NCI-H1417 (cell line): ENCODE measurements at regions not wholly inside any gene's neighbourhood (a gene's known extent, or its start where the extent isn't known, plus 50 kb on each side); places are given as distances from the start of the nearest gene placed in this dataset.
"Not testable (repeated sequence)": the region's sequence is repeated elsewhere in the genome, so short reads cannot be mapped to it uniquely, and the experiment has no call there.

Experiments
- DNase-seq, 3 experiments: peaks; one replicate each; lab custom pipeline; 2025; lab: John Stamatoyannopoulos, UW

GRCh38 chr2:94576486-94576885 lies 294.7 kb upstream of the TEKT4 start:
- DNase-seq = not testable (repeated sequence)

GRCh38 chr2:94577160-94577559 lies 294.1 kb upstream of the TEKT4 start:
- peak in 1 of 3 experiments; percentile 23 for DNase-seq

- DNase-seq = not testable (repeated sequence)
These were observed 292.0 kb upstream of the TEKT4 start for GRCh38 chr2:94579221-94579620.

- DNase-seq = not testable (repeated sequence)
These were observed 288.0 kb upstream of the TEKT4 start for GRCh38 chr2:94583081-94583723.

- not testable (repeated sequence) for DNase-seq
These were observed 286.7 kb upstream of the TEKT4 start for GRCh38 chr2:94584569-94584968.

- peak in 2 of 3 experiments; percentile 0 to 2 for DNase-seq
These were observed 284.9 kb upstream of the TEKT4 start for GRCh38 chr2:94586032-94586982.

- not testable (repeated sequence) for DNase-seq
These were observed 284.2 kb upstream of the TEKT4 start for GRCh38 chr2:94587042-94587441.

- DNase-seq = not testable (repeated sequence)
These were observed 277.0 kb upstream of the TEKT4 start for GRCh38 chr2:94594019-94594836.

GRCh38 chr2:94595956-94596355 lies 275.3 kb upstream of the TEKT4 start:
- not testable (repeated sequence) for DNase-seq

GRCh38 chr2:94598075-94598713 lies 273.0 kb upstream of the TEKT4 start:
- DNase-seq = not testable (repeated sequence)

GRCh38 chr2:94600929-94601328 lies 270.3 kb upstream of the TEKT4 start:
- not testable (repeated sequence) for DNase-seq

GRCh38 chr2:94602466-94602865 lies 268.8 kb upstream of the TEKT4 start:
- no peak for DNase-seq

GRCh38 chr2:94622113-94622618 lies 249.1 kb upstream of the TEKT4 start:
- DNase-seq = no peak

- DNase-seq = peak in 1 of 3 experiments; percentile 7
These were observed 242.3 kb upstream of the TEKT4 start for GRCh38 chr2:94628953-94629352.

GRCh38 chr2:94641397-94641796 lies 229.8 kb upstream of the TEKT4 start:
- DNase-seq = not testable (repeated sequence)

- DNase-seq = not testable (repeated sequence)
These were observed 219.1 kb upstream of the TEKT4 start for GRCh38 chr2:94652131-94652530.

- peak in 1 of 3 experiments; percentile 0 for DNase-seq
These were observed 201.4 kb upstream of the TEKT4 start for GRCh38 chr2:94669858-94670257.

- not testable (repeated sequence) for DNase-seq
These were observed 177.0 kb upstream of the TEKT4 start for GRCh38 chr2:94694236-94694635.

GRCh38 chr2:94708982-94709381 lies 162.2 kb upstream of the TEKT4 start:
- not testable (repeated sequence) for DNase-seq

GRCh38 chr2:94725543-94725942 lies 145.7 kb upstream of the TEKT4 start:
- no peak for DNase-seq

GRCh38 chr2:94735536-94735935 lies 135.7 kb upstream of the TEKT4 start:
- not testable (repeated sequence) for DNase-seq
